ENCODE measurements at regions not wholly inside any gene's neighbourhood (a gene's known extent, or its start where the extent isn't known, plus 50 kb on each side); places are given as distances from the start of the nearest gene placed in this dataset.

DNA sequence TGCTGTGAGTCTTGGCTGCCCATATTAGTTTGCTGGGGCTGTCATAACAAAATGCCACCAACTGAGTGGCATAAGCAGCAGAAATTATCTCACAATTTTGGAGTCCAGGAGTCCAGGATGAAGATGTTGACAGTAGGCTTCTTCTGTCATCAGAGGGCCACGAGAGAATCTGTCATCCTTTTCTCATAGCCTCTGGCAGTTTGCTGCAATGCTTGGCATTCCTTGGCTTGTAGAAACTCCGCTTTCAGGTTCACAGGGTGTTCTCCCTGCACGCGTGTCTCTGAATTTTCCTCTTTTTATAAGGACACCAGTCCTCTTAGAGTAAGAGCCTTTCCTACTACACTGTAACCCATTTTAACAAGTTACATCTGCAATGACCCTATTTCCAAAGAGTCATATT lies 838.4 kb downstream of the TFAP2A start:
- no peaks in the 10 kb centered on the region for H3K36me3 ChIP-seq
- no peak for DNase-seq (ENCODE audit: low read depth in 1 of 2, low spot score in 1 of 2)
- H3K27me3 ChIP-seq: no peaks in the 10 kb centered on the region
- TF ChIP-seq, protein P1, sequence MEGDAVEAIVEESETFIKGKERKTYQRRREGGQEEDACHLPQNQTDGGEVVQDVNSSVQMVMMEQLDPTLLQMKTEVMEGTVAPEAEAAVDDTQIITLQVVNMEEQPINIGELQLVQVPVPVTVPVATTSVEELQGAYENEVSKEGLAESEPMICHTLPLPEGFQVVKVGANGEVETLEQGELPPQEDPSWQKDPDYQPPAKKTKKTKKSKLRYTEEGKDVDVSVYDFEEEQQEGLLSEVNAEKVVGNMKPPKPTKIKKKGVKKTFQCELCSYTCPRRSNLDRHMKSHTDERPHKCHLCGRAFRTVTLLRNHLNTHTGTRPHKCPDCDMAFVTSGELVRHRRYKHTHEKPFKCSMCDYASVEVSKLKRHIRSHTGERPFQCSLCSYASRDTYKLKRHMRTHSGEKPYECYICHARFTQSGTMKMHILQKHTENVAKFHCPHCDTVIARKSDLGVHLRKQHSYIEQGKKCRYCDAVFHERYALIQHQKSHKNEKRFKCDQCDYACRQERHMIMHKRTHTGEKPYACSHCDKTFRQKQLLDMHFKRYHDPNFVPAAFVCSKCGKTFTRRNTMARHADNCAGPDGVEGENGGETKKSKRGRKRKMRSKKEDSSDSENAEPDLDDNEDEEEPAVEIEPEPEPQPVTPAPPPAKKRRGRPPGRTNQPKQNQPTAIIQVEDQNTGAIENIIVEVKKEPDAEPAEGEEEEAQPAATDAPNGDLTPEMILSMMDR (IDR thresholded peaks at IDR 0.05; ENCODE audit: low read depth, low read length): no peak
- H3K4me1 ChIP-seq (ENCODE audit: low read depth): no peaks in the 10 kb centered on the region
- no peak overlapping the region for H3K4me3 ChIP-seq
- H3K27ac ChIP-seq: no peak overlapping the region
- H3K9me3 ChIP-seq (ENCODE audit: low read depth): no peaks in the 10 kb centered on the region

DNA sequence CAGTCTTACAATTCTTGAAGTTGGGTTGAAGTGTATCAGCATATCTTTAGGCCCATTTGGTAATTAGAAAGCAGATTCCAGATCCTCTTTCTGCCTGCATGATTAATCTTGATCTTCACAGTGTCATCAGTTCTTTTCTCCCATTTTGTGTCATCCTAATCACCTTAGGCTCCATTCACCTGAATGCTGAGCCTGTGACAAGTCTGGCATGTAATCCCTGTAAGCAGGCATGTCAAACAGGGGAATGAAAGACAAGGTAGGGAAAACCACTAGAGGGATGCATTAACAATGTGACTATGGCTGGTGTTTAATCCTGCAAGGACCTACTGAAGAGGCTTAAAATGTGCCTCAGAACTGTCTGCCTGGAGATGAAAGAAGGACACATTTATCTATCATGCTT lies 848.8 kb downstream of the TFAP2A start:
- Histone ChIP-seq H3K27me3 (no peaks in the 10 kb centered on the region), H3K27ac (no peak overlapping the region), H3K4me3 (no peak overlapping the region), H3K9me3 (ENCODE audit: low read depth) (no peaks in the 10 kb centered on the region), H3K36me3 (no peaks in the 10 kb centered on the region), H3K4me1 (ENCODE audit: low read depth) (no peaks in the 10 kb centered on the region)
- no peak for DNase-seq (ENCODE audit: low read depth in 1 of 2, low spot score in 1 of 2)
- TF ChIP-seq, protein P1 (IDR thresholded peaks at IDR 0.05; ENCODE audit: low read depth, low read length): no peak

GRCh38 chr6:9564021-9564420 lies 850.9 kb downstream of the TFAP2A start:
- Histone ChIP-seq H3K27ac (no peak overlapping the region), H3K27me3 (no peaks in the 10 kb centered on the region), H3K4me3 (no peak overlapping the region), H3K4me1 (ENCODE audit: low read depth) (no peaks in the 10 kb centered on the region), H3K36me3 (no peaks in the 10 kb centered on the region), H3K9me3 (ENCODE audit: low read depth) (no peaks in the 10 kb centered on the region)
- peak in 1 of 2 donors; percentile 14 for DNase-seq (ENCODE audit: low read depth in 1 of 2, low spot score in 1 of 2)
- TF ChIP-seq, protein P1 (IDR thresholded peaks at IDR 0.05; ENCODE audit: low read depth, low read length): no peak

GRCh38 chr6:9563568-9563967 lies 851.3 kb downstream of the TFAP2A start:
- TF ChIP-seq, protein P1 (IDR thresholded peaks at IDR 0.05; ENCODE audit: low read depth, low read length): no peak

DNA sequence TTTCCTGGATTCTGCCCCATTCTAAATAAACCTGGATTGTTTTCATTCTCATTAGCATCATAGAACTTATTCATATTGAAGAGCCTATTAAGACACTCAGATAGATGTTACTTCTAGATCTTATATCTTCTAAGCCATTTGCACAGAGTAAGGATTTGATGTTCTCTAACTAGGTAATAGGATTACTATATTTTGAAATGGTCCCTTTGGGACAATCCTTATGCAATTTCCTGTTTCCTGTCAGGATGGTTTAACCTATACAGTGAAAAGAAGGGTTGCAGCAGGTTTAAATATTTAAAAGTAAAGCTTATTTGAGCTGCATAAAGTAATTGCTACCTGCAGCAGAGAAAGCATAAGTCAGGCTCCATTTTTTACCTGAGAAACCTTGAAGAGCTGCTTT lies 860.1 kb downstream of the TFAP2A start:
- Histone ChIP-seq H3K4me1 (ENCODE audit: low read depth) (no peaks in the 10 kb centered on the region), H3K27ac (no peak overlapping the region), H3K36me3 (no peaks in the 10 kb centered on the region), H3K9me3 (ENCODE audit: low read depth) (no peaks in the 10 kb centered on the region), H3K4me3 (no peak overlapping the region), H3K27me3 (no peaks in the 10 kb centered on the region)
- DNase-seq (ENCODE audit: low read depth in 1 of 2, low spot score in 1 of 2): no peak
- TF ChIP-seq, protein P1 (IDR thresholded peaks at IDR 0.05; ENCODE audit: low read depth, low read length): no peak

More at GRCh38 chr6:9563568-9563967, 851.3 kb downstream of the TFAP2A start:
- H3K27me3 ChIP-seq: no peaks in the 10 kb centered on the region
- H3K4me1 ChIP-seq (ENCODE audit: low read depth): no peaks in the 10 kb centered on the region
- H3K27ac ChIP-seq: no peak overlapping the region
- H3K9me3 ChIP-seq (ENCODE audit: low read depth): no peaks in the 10 kb centered on the region
- H3K4me3 ChIP-seq: no peak overlapping the region
- no peak for DNase-seq (ENCODE audit: low read depth in 1 of 2, low spot score in 1 of 2)
- H3K36me3 ChIP-seq: no peaks in the 10 kb centered on the region

DNA sequence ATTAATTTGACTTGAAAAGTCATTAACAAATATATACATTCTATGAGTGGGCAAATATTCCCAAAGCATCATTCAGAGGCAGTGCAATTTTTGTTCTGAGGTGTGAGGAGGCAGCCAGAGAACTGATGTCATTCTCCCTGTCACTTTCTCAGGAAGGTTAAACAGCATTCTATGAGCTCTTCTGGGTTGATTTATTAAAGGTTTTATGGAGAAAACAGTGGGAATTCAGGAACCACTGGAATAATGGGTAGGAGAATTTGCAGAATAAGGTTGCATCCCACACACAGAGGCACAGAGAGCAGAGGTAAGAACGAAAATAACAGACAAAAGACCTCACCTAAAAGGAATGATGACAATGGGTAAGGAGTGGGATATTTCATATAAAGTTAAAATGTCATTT lies 860.6 kb downstream of the TFAP2A start:
- no peaks in the 10 kb centered on the region for H3K36me3 ChIP-seq
- H3K4me3 ChIP-seq: no peak overlapping the region
- no peak overlapping the region for H3K27ac ChIP-seq
- no peaks in the 10 kb centered on the region for H3K27me3 ChIP-seq
- TF ChIP-seq, protein P1 (IDR thresholded peaks at IDR 0.05; ENCODE audit: low read depth, low read length): no peak
- no peak for DNase-seq (ENCODE audit: low read depth in 1 of 2, low spot score in 1 of 2)
- H3K4me1 ChIP-seq (ENCODE audit: low read depth): no peaks in the 10 kb centered on the region
- no peaks in the 10 kb centered on the region for H3K9me3 ChIP-seq (ENCODE audit: low read depth)
